ENCODE measurements at regions not wholly inside any gene's neighbourhood (a gene's known extent, or its start where the extent isn't known, plus 50 kb on each side); places are given as distances from the start of the nearest gene placed in this dataset.

- Histone ChIP-seq H3K36me3 (ENCODE audit: control insufficient read depth, insufficient read depth, low read length) (no peaks in the 10 kb centered on the region), H3K4me3 (ENCODE audit: low read depth, low read length) (no peak overlapping the region), H3K27me3 (ENCODE audit: control insufficient read depth, insufficient read depth, low read length) (no peaks in the 10 kb centered on the region)
- no peak for TF ChIP-seq CTCF (IDR thresholded peaks at IDR 0.05; ENCODE audit: insufficient read depth, low read length, poor library complexity, severe bottlenecking)
- no peak for DNase-seq (ENCODE audit: low read depth)
Observed at GRCh38 chr5:116754556-116754955, 179.9 kb upstream of the SEMA6A start.

- no peaks in the 10 kb centered on the region for H3K27me3 ChIP-seq (ENCODE audit: control insufficient read depth, insufficient read depth, low read length)
- no peak overlapping the region for H3K4me3 ChIP-seq (ENCODE audit: low read depth, low read length)
- no peak for TF ChIP-seq CTCF (IDR thresholded peaks at IDR 0.05; ENCODE audit: insufficient read depth, low read length, poor library complexity, severe bottlenecking)
- no peak for DNase-seq (ENCODE audit: low read depth)
- H3K36me3 ChIP-seq (ENCODE audit: control insufficient read depth, insufficient read depth, low read length): no peaks in the 10 kb centered on the region
Observed at GRCh38 chr5:116751684-116752083, 177.1 kb upstream of the SEMA6A start.

GRCh38 chr5:116750631-116751580 is 176.3 kb upstream of the SEMA6A start:
- Histone ChIP-seq H3K27me3 (ENCODE audit: control insufficient read depth, insufficient read depth, low read length) (no peaks in the 10 kb centered on the region), H3K4me3 (ENCODE audit: low read depth, low read length) (no peak overlapping the region), H3K36me3 (ENCODE audit: control insufficient read depth, insufficient read depth, low read length) (no peaks in the 10 kb centered on the region)
- DNase-seq (ENCODE audit: low read depth): no peak
- no peak for TF ChIP-seq CTCF (IDR thresholded peaks at IDR 0.05; ENCODE audit: insufficient read depth, low read length, poor library complexity, severe bottlenecking)

GRCh38 chr5:116747881-116748280 is 173.3 kb upstream of the SEMA6A start:
- H3K36me3 ChIP-seq (ENCODE audit: control insufficient read depth, insufficient read depth, low read length): no peaks in the 10 kb centered on the region
- peak; percentile 35 for DNase-seq (ENCODE audit: low read depth)
- H3K27me3 ChIP-seq (ENCODE audit: control insufficient read depth, insufficient read depth, low read length): no peaks in the 10 kb centered on the region
- TF ChIP-seq CTCF (IDR thresholded peaks at IDR 0.05; ENCODE audit: insufficient read depth, low read length, poor library complexity, severe bottlenecking): no peak
- H3K4me3 ChIP-seq (ENCODE audit: low read depth, low read length): no peak overlapping the region

- Histone ChIP-seq H3K27me3 (ENCODE audit: control insufficient read depth, insufficient read depth, low read length) (no peaks in the 10 kb centered on the region), H3K36me3 (ENCODE audit: control insufficient read depth, insufficient read depth, low read length) (no peaks in the 10 kb centered on the region), H3K4me3 (ENCODE audit: low read depth, low read length) (no peak overlapping the region)
- DNase-seq (ENCODE audit: low read depth): no peak
- TF ChIP-seq CTCF (IDR thresholded peaks at IDR 0.05; ENCODE audit: insufficient read depth, low read length, poor library complexity, severe bottlenecking): no peak
Observed at GRCh38 chr5:116746668-116747067, 172.0 kb upstream of the SEMA6A start.

Measured in kidney epithelial cell (primary cell).